Right atrium auricular region (tissue), 2 donors: ENCODE measurements at regions not wholly inside any gene's neighbourhood (a gene's known extent, or its start where the extent isn't known, plus 50 kb on each side); places are given as distances from the start of the nearest gene placed in this dataset.
A peak's percentile ranks its signal among the peaks of the same experiment; 100 is the strongest.

ENCODE experiments used
- DNase-seq: peaks from one replicate; pipeline ENCODE4 v3.0.0-alpha.2; 2019; ENCODE audit warnings: low spot score
- H3K27ac ChIP-seq, 2 donors: fragments of 200-600 bp; sonication (generic); 1 replicate in 1 of 2; 2 replicates in 1 of 2; pipeline ENCODE4 v1.5.1; 2016 to 2019
- H3K27me3 ChIP-seq, 2 donors: fragments of 200-600 bp; sonication (generic); one replicate each; pipeline versions ENCODE4 v1.5.1 to v1.6.0; 2017 to 2019
- H3K36me3 ChIP-seq: fragments of 200-600 bp; sonication (generic); one replicate; pipeline ENCODE4 v1.5.1; 2016
- H3K4me1 ChIP-seq, 2 donors: fragments of 200-600 bp; sonication (generic); one replicate each; pipeline versions ENCODE4 v1.5.1 to v1.6.0; 2017 to 2019
- H3K4me3 ChIP-seq, 2 donors: fragments of 200-600 bp; sonication (generic); 1 replicate in 1 of 2; 2 replicates in 1 of 2; pipeline ENCODE4 v1.5.1; 2017 to 2019; ENCODE audit warnings: mild to moderate bottlenecking in 1 of 2, moderate library complexity in 1 of 2
- H3K9me3 ChIP-seq, 2 donors: fragments of 200-600 bp; sonication (generic); one replicate each; pipeline ENCODE4 v1.5.1; 2019
- TF ChIP-seq, protein P1 (sequence below), 2 donors: fragments of 200-600 bp; sonication (generic); IDR thresholded peaks; one replicate each; pipeline ENCODE4 v1.5.1; 2019; ENCODE audit warnings: antibody characterized with exemption in 2 of 2

- peaks cover 2 to 22% of the 10 kb centered on the region in 2 donors for H3K9me3 ChIP-seq
- H3K4me3 ChIP-seq, result no peak overlapping the region
- H3K27me3 ChIP-seq, result no peaks in the 10 kb centered on the region
- TF ChIP-seq, protein P1, sequence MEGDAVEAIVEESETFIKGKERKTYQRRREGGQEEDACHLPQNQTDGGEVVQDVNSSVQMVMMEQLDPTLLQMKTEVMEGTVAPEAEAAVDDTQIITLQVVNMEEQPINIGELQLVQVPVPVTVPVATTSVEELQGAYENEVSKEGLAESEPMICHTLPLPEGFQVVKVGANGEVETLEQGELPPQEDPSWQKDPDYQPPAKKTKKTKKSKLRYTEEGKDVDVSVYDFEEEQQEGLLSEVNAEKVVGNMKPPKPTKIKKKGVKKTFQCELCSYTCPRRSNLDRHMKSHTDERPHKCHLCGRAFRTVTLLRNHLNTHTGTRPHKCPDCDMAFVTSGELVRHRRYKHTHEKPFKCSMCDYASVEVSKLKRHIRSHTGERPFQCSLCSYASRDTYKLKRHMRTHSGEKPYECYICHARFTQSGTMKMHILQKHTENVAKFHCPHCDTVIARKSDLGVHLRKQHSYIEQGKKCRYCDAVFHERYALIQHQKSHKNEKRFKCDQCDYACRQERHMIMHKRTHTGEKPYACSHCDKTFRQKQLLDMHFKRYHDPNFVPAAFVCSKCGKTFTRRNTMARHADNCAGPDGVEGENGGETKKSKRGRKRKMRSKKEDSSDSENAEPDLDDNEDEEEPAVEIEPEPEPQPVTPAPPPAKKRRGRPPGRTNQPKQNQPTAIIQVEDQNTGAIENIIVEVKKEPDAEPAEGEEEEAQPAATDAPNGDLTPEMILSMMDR (IDR thresholded peaks at IDR 0.05), result no peak
- H3K27ac ChIP-seq, result no peak overlapping the region
- no peak for DNase-seq
- no peaks in the 10 kb centered on the region for H3K4me1 ChIP-seq
- no peaks in the 10 kb centered on the region for H3K36me3 ChIP-seq
Observed at GRCh38 chrX:54615109-54615508, 85.1 kb downstream of the GNL3L start.

DNA sequence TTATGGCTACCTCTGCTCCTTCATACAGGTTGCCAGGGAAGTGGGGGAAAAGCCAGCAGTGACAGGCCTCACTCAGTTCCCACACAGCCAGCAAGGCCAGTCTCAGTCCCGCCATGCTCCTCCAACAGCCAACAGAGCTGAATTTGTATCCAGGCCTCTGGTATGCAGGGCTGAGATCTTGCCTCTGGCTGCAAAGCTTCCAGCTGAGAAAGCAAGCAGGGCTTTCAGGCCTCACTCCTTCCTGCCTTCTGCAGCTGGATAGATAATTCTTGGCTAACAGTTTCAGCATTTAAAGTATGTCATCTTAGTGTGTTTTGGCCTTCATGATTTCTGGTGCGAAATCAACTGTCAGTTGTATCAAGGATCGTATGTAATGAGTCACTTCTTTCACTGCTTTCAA lies 103.6 kb downstream of the GNL3L start:
- DNase-seq, result no peak
- no peak overlapping the region for H3K4me3 ChIP-seq

GRCh38 chrX:54639018-54639345 lies 109.0 kb downstream of the GNL3L start:
- TF ChIP-seq, protein P1 (IDR thresholded peaks at IDR 0.05), result no peak
- Histone ChIP-seq H3K4me3 (peak overlapping the region; percentile 38 to 44), H3K4me1 (peaks cover 0 to 10% of the 10 kb centered on the region in 2 donors), H3K27me3 (no peaks in the 10 kb centered on the region), H3K36me3 (no peaks in the 10 kb centered on the region), H3K9me3 (peaks cover 0 to 13% of the 10 kb centered on the region in 2 donors), H3K27ac (peak overlapping the region; percentile 83 to 87)
- no peak for DNase-seq

More for the DNA sequence above, 103.6 kb downstream of the GNL3L start:
- Histone ChIP-seq H3K27me3 (no peaks in the 10 kb centered on the region), H3K27ac (no peak overlapping the region), H3K4me1 (no peaks in the 10 kb centered on the region), H3K9me3 (peaks cover 2 to 32% of the 10 kb centered on the region in 2 donors), H3K36me3 (no peaks in the 10 kb centered on the region)
- TF ChIP-seq, protein P1 (IDR thresholded peaks at IDR 0.05), result no peak

GRCh38 chrX:54639346-54640102 lies 109.5 kb downstream of the GNL3L start:
- Histone ChIP-seq H3K36me3 (no peaks in the 10 kb centered on the region), H3K4me3 (peak overlapping the region; percentile 38 to 44), H3K27ac (peak overlapping the region; percentile 83 to 87), H3K4me1 (peaks cover 0 to 10% of the 10 kb centered on the region in 2 donors), H3K27me3 (no peaks in the 10 kb centered on the region), H3K9me3 (peaks cover 0 to 13% of the 10 kb centered on the region in 2 donors)
- TF ChIP-seq, protein P1 (IDR thresholded peaks at IDR 0.05), result peak; percentile 22 to 70
- peak; percentile 95 for DNase-seq

DNA sequence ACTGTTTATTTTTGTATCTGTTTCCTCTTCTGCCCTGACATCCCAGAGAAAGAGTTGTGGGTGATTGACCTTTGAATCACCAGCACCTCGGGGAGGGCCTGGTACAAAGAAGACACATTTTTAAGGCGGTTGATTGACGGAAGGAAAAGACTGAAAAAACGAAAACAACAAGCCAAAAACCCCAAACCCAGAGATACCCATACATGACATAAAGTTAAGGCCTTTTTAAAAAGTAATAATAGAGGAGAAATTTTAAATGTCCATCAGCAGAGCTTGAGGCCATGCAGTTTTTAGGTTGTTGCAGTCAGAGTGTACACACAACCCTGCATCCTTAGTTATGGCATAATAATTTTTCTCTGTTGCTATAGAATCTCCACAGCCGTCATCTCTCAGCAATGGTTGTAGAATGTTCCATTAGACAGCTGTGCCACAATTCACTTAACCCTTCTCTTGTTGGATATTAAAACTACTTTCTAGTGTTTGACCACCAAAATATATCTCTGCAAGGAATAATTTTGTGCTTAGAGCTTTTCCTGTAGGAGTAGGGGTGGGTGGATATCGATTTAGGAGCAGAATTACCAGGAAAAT lies 110.2 kb downstream of the GNL3L start:
- Histone ChIP-seq H3K27ac (peak overlapping the region; percentile 83 to 87), H3K27me3 (no peaks in the 10 kb centered on the region), H3K4me1 (peaks cover 0 to 10% of the 10 kb centered on the region in 2 donors), H3K36me3 (no peaks in the 10 kb centered on the region), H3K9me3 (peaks cover 0 to 8% of the 10 kb centered on the region in 2 donors), H3K4me3 (peak overlapping the region; percentile 38 to 44)
- TF ChIP-seq, protein P1 (IDR thresholded peaks at IDR 0.05), result no peak
- no peak for DNase-seq
